Activated T-cell treated with anti-CD3 and anti-CD28 coated beads, Interleukin-2, amount 50 U/mL, for 24 hours (primary cell): ENCODE measurements at regions not wholly inside any gene's neighbourhood (a gene's known extent, or its start where the extent isn't known, plus 50 kb on each side); places are given as distances from the start of the nearest gene placed in this dataset.
"Not testable (repeated sequence)": the region's sequence is repeated elsewhere in the genome, so short reads cannot be mapped to it uniquely, and the experiment has no call there.

ENCODE experiments used
- DNase-seq: peaks from one replicate; pipeline ENCODE4 v3.0.0-alpha.2; 2020
- H3K27ac Mint-ChIP-seq: 2 replicates; pipeline ENCODE4 v1.8.0; 2020; ENCODE audit warnings: mild to moderate bottlenecking, mixed read lengths
- H3K27me3 Mint-ChIP-seq: 2 replicates; pipeline ENCODE4 v1.8.0; 2020; ENCODE audit warnings: mixed read lengths
- H3K36me3 Mint-ChIP-seq: 2 replicates; pipeline ENCODE4 v1.8.0; 2020; ENCODE audit warnings: low read depth, mixed read lengths
- H3K4me1 Mint-ChIP-seq: 2 replicates; pipeline ENCODE4 v1.8.0; 2020; ENCODE audit warnings: low read depth, mixed read lengths
- H3K4me3 Mint-ChIP-seq: 2 replicates; pipeline ENCODE4 v1.8.0; 2020; ENCODE audit warnings: mild to moderate bottlenecking, moderate library complexity, mixed read lengths
- H3K9me3 Mint-ChIP-seq: 2 replicates; pipeline ENCODE4 v1.8.0; 2020; ENCODE audit warnings: mixed read lengths

DNA sequence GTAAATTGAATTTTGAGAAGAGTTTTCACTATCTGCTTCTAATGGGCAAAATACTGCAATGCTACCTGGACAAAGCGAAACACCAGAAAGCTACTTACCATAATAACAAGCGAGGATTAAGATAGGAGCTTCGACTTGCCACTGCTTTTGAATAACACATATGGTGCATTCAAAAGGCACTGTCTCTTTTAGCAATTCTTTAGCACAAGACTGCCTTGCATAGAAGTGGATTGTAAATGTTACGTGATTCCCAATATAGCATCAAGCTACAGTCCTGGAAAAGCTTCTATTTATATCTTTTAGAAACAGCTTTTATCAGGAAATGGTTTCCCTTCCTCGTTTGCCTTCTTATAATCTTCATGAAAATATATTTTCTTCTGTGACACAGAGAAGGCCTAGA lies 258.7 kb upstream of the PDE3A start:
- Mint-ChIP-seq H3K27ac (no peak overlapping the region), H3K4me3 (no peak overlapping the region), H3K27me3 (no peaks in the 10 kb centered on the region), H3K9me3 (no peaks in the 10 kb centered on the region), H3K36me3 (no peaks in the 10 kb centered on the region), H3K4me1 (no peaks in the 10 kb centered on the region)
- DNase-seq: no peak

DNA sequence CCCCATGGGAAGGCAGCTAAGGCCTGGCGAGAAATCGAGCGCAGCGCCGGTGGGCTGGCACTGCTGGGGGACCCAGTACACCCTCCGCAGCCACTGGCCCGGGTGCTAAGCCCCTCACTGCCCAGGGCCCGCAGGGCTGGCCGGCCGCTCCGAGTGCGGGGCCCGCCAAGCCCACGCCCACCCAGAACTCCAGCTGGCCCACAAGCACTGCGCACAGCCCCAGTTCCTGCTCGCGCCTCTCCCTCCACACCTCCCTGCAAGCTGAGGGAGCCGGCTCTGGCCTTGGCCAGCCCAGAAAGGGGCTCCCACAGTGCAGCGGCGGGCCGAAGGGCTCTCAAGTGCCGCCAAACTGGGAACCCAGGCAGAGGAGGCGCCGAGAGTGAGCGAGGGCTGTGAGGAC lies 253.0 kb upstream of the PDE3A start:
- not testable (repeated sequence) for H3K9me3 Mint-ChIP-seq, DNase-seq, H3K27ac Mint-ChIP-seq, H3K36me3 Mint-ChIP-seq, H3K4me3 Mint-ChIP-seq, H3K4me1 Mint-ChIP-seq, H3K27me3 Mint-ChIP-seq

DNA sequence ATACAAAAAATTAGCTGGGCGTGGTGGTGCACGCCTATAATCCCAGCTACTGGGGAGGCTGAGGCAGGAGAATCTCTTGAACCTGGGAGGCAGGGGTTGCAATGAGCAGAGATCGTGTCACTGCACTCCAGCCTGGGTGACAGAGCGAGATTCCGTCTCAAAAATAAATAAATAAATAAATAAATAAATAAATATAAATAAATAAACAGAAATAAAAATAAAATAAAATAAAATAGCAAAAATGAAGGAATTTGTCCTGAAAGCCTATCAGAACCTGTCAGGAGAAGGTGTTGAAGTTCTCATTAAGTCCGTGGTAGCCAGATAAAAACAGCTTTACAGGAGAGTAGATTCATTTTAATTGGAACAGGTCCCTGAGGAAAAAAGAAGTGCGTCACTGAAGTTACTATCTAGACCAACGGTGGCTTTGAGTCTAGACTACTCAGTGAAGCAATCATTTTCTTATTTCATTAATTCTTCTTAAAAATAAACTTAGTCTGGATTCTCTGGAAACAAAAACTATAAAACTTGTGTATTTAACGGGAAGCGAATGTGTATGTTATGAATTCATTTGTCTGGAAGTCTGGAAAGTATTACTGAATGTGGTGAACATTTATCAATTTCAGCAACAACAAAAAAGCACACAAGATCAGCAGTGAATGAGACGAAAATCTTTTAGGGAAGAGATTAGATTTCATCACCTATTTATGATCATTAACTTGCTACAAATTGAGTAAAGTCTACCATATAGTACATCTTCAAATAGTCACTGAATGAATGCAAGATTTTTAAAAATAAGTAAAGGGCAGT lies 248.5 kb upstream of the PDE3A start:
- no peak overlapping the region for H3K4me3 Mint-ChIP-seq
- DNase-seq: no peak
- peaks cover 2% of the 10 kb centered on the region for H3K9me3 Mint-ChIP-seq
- no peaks in the 10 kb centered on the region for H3K27me3 Mint-ChIP-seq
- no peaks in the 10 kb centered on the region for H3K4me1 Mint-ChIP-seq
- H3K36me3 Mint-ChIP-seq: no peaks in the 10 kb centered on the region
- H3K27ac Mint-ChIP-seq: no peak overlapping the region

DNA sequence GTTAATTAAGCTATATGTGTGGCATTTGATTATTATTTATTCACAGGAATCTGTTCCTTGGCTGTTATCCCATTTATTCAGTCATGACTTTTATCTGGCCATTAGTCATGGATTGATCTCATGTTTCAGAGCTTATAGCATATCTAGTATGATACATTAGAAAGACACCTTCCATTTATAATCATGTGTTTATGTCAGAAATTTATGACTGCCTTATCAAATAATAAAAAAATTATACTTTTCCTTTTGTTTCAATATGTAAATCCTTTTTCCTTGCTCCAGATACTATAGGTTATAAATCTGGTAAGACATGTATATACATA lies 248.0 kb upstream of the PDE3A start:
- Mint-ChIP-seq H3K27me3 (no peaks in the 10 kb centered on the region), H3K9me3 (peaks cover 2% of the 10 kb centered on the region), H3K4me1 (no peaks in the 10 kb centered on the region), H3K27ac (no peak overlapping the region), H3K36me3 (no peaks in the 10 kb centered on the region), H3K4me3 (no peak overlapping the region)
- no peak for DNase-seq

DNA sequence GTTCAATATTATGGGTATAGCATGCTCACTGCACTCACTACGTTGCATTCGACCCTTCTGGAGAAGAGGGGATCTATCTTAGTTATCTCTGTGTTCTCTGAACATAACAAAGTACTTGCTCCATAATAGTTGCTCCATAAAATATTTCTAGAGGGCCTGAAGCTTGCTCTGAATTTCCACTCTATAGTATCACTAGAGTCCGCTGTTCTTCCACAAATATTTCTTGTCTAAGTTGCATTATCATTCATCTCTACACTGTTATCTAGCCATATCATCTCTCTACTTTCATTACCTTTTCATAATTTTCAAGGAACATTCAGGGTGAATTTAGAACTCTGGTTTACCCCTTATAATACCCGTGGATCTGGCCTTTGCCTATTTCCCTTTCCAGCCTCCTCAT lies 246.1 kb upstream of the PDE3A start:
- Mint-ChIP-seq H3K27me3 (no peaks in the 10 kb centered on the region), H3K27ac (no peak overlapping the region), H3K9me3 (peaks cover 2% of the 10 kb centered on the region)

DNA sequence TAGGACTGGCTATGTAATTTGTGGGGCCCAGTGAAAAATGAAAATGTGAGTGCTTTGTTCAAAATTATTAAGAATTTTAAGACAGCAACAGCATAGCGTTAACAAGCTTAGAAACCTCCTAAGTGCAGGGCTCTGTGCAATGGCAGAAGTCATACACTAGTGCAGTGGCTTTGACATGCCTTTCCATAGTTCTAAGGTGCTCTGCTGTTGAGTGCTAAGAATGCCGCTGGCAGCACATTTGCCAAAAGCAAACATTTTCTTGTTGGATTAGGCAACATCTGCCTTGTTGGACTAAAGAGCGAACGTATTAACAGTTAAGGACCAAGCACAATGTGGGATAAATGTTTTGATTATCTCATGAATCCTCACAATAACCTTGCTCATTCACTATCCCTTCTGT lies 244.9 kb upstream of the PDE3A start:
- no peaks in the 10 kb centered on the region for H3K9me3 Mint-ChIP-seq
- no peak overlapping the region for H3K4me3 Mint-ChIP-seq
- no peak overlapping the region for H3K27ac Mint-ChIP-seq
- H3K4me1 Mint-ChIP-seq: no peaks in the 10 kb centered on the region
- DNase-seq: no peak
- H3K27me3 Mint-ChIP-seq: no peaks in the 10 kb centered on the region
- no peaks in the 10 kb centered on the region for H3K36me3 Mint-ChIP-seq

More for the DNA sequence above, 246.1 kb upstream of the PDE3A start:
- no peak overlapping the region for H3K4me3 Mint-ChIP-seq
- H3K4me1 Mint-ChIP-seq: no peaks in the 10 kb centered on the region
- no peaks in the 10 kb centered on the region for H3K36me3 Mint-ChIP-seq
- no peak for DNase-seq

DNA sequence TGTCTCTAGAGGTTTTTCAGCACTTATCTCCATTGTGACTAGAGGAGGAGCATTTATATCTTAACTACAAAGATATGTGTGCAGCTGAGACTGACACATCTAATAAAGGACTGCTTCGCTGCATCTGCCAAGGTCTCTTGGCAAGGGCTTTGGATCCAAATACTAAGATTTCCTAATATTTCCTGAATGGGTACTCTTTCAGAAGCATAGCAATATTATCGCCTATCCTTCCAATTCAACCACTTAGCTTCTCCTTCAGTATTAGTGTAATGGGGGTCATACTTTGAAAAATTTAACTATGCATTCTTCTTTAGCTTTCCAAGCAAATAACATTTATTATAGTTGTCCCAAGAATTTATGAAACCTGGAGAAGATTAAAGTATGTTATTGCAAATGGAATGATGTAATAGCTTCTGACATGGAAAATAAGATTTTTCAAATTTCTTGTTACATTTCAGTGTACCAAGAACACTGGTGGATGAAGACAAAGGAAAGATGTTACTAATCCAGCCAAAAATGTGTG lies 243.0 kb upstream of the PDE3A start:
- H3K27me3 Mint-ChIP-seq: no peaks in the 10 kb centered on the region
- no peaks in the 10 kb centered on the region for H3K4me1 Mint-ChIP-seq
- no peak overlapping the region for H3K27ac Mint-ChIP-seq
- no peak for DNase-seq
- H3K36me3 Mint-ChIP-seq: no peaks in the 10 kb centered on the region
- no peak overlapping the region for H3K4me3 Mint-ChIP-seq
- H3K9me3 Mint-ChIP-seq: no peaks in the 10 kb centered on the region

DNA sequence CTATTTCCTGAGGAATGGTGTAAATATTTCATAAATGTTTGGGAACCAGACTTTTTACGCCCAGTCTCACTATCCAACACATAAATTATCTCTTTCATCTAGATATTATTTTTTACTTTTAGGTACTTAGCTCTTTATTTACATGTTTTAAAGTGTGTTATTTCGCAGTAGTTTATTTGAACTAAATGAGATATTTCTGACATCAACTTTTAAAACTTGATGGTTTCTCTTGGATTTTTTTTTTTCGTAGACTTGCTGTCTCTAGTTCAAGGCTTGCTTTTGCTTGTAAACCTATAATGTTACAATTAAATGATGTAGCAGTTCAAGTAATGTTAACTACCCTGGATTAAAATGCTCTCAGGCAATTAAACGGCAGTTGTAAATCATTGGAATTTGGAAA lies 241.7 kb upstream of the PDE3A start:
- Mint-ChIP-seq H3K36me3 (no peaks in the 10 kb centered on the region), H3K4me3 (no peak overlapping the region), H3K27me3 (no peaks in the 10 kb centered on the region), H3K27ac (no peak overlapping the region), H3K4me1 (no peaks in the 10 kb centered on the region), H3K9me3 (no peaks in the 10 kb centered on the region)
- DNase-seq: no peak

DNA sequence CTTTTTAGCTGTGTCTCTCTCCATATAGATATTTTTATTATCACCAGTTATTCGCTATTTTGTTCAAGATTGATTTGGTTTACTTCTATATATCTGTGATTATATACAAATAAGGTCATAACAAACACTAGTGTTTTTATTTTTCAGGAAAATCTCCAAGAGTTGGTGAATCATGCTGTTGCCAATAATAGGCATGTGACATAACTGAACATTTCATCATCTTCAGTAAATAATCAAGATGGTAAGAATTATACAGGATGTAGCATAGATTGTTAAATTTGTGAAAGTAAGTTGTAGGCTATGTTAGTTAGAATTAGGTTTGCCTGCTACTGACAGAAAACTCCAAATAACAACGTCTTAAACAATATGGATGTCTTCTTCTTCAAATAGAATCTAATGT lies 240.9 kb upstream of the PDE3A start:
- no peaks in the 10 kb centered on the region for H3K27me3 Mint-ChIP-seq
- no peaks in the 10 kb centered on the region for H3K36me3 Mint-ChIP-seq
- H3K27ac Mint-ChIP-seq: no peak overlapping the region
- H3K4me1 Mint-ChIP-seq: no peaks in the 10 kb centered on the region
- no peaks in the 10 kb centered on the region for H3K9me3 Mint-ChIP-seq
- DNase-seq: no peak
- no peak overlapping the region for H3K4me3 Mint-ChIP-seq

DNA sequence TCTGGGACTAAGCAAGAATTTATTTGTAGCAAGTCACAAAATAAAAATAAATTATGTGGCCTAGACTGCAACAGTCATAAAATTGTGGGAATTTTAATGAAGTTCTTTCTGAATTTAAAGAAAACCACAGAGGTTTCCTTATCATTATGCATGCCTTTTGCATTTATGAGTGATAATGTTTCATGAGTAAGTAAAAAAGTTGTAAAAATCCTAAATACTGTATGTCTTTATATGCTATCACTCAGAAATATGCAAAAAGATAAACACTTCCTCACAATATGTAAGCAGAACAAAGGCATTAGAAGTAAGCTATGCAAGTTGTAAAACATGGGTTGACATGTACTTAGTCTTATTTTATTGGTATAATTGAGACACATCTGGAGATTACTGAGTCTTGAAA lies 239.4 kb upstream of the PDE3A start:
- H3K36me3 Mint-ChIP-seq: no peaks in the 10 kb centered on the region
- H3K4me3 Mint-ChIP-seq: no peak overlapping the region
- H3K27ac Mint-ChIP-seq: no peak overlapping the region
- no peaks in the 10 kb centered on the region for H3K27me3 Mint-ChIP-seq
- no peaks in the 10 kb centered on the region for H3K9me3 Mint-ChIP-seq
- no peak for DNase-seq
- no peaks in the 10 kb centered on the region for H3K4me1 Mint-ChIP-seq

DNA sequence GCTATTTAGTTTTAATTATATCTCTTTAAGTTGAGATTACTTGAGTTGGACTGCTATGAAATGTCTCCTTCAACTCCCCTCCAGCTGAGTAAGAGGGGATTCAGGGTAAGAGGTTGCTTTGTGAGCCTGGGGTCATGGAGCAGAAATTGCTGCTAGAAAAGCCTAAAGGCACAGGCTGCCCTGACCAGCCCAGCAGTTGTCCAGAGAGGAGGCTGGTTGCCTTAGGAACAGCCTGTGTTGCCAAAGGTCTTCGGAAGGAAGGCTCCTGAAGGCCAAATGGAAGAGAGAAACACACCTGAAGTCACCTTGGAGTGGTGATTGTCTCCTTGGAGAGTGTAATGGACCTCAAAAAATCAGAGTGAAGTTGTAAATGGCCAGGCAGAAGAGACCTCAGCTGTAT lies 235.5 kb upstream of the PDE3A start:
- Mint-ChIP-seq H3K4me1 (no peaks in the 10 kb centered on the region), H3K36me3 (no peaks in the 10 kb centered on the region), H3K9me3 (no peaks in the 10 kb centered on the region), H3K27ac (no peak overlapping the region), H3K27me3 (no peaks in the 10 kb centered on the region), H3K4me3 (no peak overlapping the region)
- DNase-seq: no peak

DNA sequence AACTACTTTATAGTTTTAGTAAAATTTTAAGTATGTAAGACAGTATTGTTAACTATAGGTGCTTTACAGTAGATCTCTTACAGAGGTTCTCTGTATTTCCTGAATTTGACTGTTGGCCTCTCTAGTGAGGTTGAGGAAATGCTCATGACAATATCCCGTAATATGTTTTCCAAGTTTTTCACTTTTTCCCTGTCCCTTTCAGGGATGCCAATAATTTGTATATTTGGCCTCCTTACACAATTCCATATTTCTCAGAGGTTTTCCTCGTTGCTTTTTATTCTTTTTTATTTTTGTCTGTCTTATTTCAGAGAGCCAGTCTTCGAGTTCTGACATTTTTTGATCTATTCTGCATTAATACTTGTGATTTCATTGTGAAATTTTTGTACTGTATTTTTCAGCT lies 233.7 kb upstream of the PDE3A start:
- Mint-ChIP-seq H3K27ac (no peak overlapping the region), H3K27me3 (no peaks in the 10 kb centered on the region), H3K9me3 (no peaks in the 10 kb centered on the region), H3K4me3 (no peak overlapping the region), H3K36me3 (no peaks in the 10 kb centered on the region), H3K4me1 (no peaks in the 10 kb centered on the region)
- DNase-seq: no peak

DNA sequence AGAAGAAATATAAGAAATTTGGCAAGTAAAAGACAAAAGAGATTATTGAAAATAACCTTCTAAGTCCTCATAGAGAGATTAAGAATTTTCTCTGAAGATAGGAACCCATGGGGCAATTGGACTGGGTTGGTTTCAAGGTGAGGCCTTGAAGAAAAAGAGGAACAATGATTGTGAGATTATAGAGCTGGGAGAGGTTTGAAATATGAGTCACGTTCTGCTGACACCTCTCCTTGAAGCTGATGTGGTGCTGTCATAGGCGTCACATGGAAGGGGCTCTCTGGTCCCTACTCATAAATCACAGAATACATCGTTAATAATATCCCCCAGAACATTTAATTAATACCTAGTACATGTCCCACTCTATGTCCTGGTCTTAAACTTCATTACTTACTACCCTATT lies 227.6 kb upstream of the PDE3A start:
- Mint-ChIP-seq H3K4me1 (no peaks in the 10 kb centered on the region), H3K36me3 (no peaks in the 10 kb centered on the region), H3K9me3 (no peaks in the 10 kb centered on the region), H3K27ac (no peak overlapping the region), H3K4me3 (no peak overlapping the region), H3K27me3 (no peaks in the 10 kb centered on the region)
- DNase-seq: no peak

DNA sequence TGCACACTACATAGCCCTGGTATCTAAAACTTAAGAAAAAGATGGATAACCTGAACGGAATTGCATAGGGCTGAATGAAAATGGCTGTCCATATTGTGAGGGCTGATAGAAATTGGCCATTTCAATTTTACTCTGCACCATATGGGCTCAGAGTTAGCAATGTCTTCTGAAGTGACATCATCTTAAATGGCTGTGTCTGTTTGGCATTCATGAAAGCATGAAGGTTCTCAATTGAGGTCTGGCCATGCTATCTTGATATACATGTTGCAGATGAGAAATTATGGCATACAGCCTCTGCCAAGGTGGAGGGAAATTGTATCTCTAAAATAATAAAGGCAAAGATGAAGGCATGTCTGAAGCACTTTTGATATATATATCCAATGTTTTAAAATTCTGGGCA lies 226.0 kb upstream of the PDE3A start:
- Mint-ChIP-seq H3K4me3 (no peak overlapping the region), H3K27me3 (no peaks in the 10 kb centered on the region), H3K27ac (no peak overlapping the region), H3K9me3 (no peaks in the 10 kb centered on the region), H3K4me1 (no peaks in the 10 kb centered on the region), H3K36me3 (no peaks in the 10 kb centered on the region)
- no peak for DNase-seq

DNA sequence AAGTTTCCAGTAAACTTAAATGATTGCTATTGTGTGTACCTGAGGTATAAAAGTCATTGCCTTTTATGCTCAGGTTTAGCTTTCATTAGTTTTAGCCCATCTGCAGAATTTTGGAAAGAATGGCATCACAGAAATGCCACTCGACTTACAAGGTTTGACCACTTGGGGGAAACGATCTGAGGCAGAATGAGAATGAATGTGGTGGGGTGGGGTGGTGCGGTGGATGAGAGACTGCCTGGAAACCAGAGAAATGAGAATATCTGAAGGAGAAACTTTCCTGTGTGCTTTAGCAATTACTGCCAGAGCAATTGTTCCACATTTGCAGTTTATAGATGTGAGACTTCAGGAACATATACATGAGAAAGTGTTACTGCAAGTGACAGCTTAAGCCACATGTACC lies 225.4 kb upstream of the PDE3A start:
- Mint-ChIP-seq H3K27me3 (no peaks in the 10 kb centered on the region), H3K4me3 (no peak overlapping the region), H3K9me3 (no peaks in the 10 kb centered on the region), H3K36me3 (no peaks in the 10 kb centered on the region), H3K4me1 (no peaks in the 10 kb centered on the region), H3K27ac (no peak overlapping the region)
- no peak for DNase-seq

DNA sequence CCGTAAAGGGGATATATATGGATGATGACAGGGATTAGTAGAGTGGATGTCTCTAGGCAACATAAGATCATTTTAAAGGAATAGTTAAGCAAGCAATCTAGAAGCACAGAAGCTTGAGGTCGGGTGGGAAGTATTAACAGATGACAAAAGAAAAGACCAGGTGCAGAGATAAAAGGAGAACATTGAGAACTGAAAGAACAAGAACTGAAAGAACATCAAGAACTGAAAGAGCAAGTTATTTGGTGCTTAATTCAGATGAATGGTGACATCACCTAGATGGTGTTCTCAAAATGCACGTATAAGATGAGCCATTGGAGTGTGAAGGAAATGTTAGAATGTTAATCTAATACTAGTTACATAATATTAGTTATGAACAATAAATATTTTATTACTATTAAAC lies 224.0 kb upstream of the PDE3A start:
- no peak for DNase-seq
- Mint-ChIP-seq H3K27ac (no peak overlapping the region), H3K36me3 (no peaks in the 10 kb centered on the region), H3K9me3 (no peaks in the 10 kb centered on the region), H3K4me1 (no peaks in the 10 kb centered on the region), H3K27me3 (no peaks in the 10 kb centered on the region), H3K4me3 (no peak overlapping the region)
